ENCODE measurements at regions not wholly inside any gene's neighbourhood (a gene's known extent, or its start where the extent isn't known, plus 50 kb on each side); places are given as distances from the start of the nearest gene placed in this dataset.

- DNase-seq: no peak
Measured at GRCh38 chr1:43065191-43065590, 106.5 kb upstream of the SLC2A1 start.

GRCh38 chr1:43063394-43064219, 104.9 kb upstream of the SLC2A1 start:
- DNase-seq: no peak

GRCh38 chr1:43062527-43063095, 103.9 kb upstream of the SLC2A1 start:
- no peak for DNase-seq

DNA sequence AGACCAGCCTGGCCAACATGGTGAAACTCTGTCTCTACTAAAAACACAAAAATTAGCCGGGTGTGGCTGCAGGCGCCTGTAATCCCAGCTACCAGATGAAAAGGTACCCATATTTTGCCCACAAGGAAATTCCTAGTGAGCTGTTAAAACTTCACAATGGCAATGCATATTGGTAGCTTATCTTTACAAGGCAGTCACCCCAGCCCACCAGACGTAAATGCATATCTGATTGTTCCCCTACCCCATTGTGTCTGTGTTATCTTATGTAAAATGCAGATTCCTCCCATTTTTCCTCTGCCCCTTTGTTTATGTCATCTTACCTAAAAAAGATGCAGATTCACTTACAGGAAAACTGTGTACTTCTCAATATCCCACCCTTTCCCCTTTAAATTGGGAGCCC, 103.1 kb upstream of the SLC2A1 start:
- DNase-seq: no peak

- DNase-seq: no peak
Measured at GRCh38 chr1:43059640-43060574, 101.2 kb upstream of the SLC2A1 start.

DNA sequence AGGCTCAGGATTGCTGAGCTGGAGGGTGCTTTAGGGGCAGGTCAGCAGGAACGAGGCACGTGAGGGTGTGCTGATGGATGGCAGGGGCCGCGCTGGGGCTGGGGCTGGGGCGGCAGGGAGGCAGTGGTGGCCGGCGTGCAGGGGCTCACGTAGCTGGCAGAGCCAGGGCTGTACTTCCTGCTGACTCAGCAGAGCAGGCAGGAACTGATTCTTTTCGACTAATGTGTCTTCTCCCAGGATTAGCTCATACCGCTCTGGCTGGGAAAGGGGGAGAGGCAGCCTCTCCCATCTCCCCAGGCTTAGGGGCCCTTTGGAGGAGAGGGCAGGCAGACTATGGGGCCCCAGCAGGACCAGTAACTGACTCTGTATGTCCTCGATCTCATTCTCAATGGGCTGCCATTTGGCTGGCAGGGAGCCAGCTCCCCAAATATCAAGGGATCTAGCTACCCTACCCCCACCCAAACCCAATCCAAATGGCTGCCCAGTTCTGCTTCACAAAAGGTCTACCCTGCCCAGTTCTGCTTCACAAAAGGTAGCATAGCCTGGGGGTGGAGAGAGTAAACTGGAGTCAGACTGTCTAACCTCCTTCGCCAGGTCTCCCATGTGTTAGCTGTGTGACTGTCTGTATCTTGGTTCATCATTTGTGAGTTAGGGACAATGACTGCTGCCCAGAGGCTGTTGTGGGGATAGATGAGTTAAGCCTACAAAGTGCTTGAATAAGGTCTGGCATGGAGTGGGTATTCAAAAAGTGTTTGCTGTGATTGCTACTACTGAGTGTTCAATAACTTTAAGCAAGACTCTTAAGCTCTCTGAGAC, 100.1 kb upstream of the SLC2A1 start:
- no peak for DNase-seq

GRCh38 chr1:43058056-43058455, 99.4 kb upstream of the SLC2A1 start:
- DNase-seq: no peak

DNA sequence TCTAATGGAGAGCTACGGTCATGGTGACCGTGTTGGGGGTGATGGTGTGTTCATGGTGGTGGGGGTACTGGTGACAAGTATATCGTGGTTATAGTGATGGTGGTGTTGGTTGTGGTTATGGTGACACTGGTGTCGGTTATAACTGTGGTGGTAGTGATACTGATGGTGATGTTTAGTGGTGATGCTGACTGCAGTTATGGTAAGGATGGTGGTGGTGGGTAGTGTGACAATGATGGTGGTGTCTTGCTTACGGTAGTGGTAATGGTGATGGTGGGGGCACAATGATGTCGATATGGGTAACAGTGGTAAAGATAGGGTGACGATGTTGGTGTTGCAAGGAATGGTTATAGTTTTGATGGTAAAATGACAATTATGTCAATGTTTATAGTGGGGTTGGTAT, 98.9 kb upstream of the SLC2A1 start:
- DNase-seq: no peak

DNA sequence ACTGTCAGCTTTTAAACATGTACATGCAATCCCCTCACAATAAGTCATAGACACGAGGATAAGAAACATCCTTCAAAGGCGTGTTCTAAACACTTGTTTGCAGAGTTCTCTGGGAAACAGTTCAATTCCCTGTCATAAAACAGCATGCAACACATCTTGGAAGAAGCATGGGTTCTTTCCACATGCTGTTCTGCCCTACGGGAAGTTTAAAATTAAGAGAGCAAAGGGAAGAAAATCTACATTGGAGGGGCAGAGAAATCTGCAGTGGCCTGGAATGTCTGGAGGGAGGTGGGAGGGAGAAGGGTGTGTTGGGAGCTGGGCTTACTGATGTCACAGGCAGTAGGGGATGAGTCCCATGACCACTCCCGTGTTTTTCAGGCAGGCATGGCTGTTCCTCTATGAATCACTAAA, 98.3 kb upstream of the SLC2A1 start:
- DNase-seq: no peak

- DNase-seq: no peak
Measured at GRCh38 chr1:43056460-43056859, 97.8 kb upstream of the SLC2A1 start.

GRCh38 chr1:43054961-43055360, 96.3 kb upstream of the SLC2A1 start:
- DNase-seq: no peak

GRCh38 chr1:43052786-43053439, 94.2 kb upstream of the SLC2A1 start:
- DNase-seq: no peak

DNA sequence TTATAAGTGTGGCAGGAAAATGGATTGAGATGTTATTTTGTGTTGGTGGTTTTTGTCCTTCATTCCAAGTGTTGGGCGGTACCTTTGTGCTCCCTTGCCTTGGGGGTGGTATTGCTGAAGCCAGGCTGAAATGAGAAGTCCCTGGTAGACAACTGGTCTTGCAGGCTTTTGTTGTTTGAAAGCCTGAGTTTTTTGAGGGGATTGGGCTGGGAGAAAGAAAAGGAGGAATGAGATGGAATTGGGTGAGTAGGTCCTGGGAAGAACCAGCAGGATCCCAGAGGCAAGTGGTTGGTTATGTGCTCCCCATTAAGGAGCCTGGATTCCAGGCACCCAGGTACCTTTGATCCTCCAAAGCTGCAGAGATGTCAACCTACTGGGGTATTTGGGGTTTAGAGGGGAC, 93.7 kb upstream of the SLC2A1 start:
- no peak for DNase-seq

DNA sequence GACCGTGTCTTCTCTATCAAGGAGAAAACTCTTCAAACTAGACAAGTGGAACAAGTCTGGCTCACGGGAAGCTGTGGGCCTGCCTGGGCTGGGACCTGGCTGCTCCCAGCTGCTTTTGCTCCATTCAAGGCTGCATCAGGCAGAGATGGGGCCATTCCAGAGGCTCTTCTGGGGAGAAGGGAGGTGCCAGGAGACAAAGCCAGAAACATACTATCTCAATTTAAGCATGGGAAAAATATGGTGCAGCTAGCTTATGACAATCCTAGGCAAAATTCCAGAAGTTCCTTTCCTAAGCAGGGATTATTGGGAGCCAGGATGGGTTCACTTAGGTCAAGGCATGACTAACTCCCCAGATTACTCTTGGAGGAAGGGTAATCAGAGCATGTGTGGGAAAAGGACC, 90.8 kb upstream of the SLC2A1 start:
- no peak for DNase-seq

GRCh38 chr1:43048601-43049011, 89.9 kb upstream of the SLC2A1 start:
- DNase-seq: no peak

GRCh38 chr1:43047135-43047534, 88.5 kb upstream of the SLC2A1 start:
- no peak for DNase-seq

GRCh38 chr1:43044572-43045361, 86.1 kb upstream of the SLC2A1 start:
- DNase-seq: no peak

DNA sequence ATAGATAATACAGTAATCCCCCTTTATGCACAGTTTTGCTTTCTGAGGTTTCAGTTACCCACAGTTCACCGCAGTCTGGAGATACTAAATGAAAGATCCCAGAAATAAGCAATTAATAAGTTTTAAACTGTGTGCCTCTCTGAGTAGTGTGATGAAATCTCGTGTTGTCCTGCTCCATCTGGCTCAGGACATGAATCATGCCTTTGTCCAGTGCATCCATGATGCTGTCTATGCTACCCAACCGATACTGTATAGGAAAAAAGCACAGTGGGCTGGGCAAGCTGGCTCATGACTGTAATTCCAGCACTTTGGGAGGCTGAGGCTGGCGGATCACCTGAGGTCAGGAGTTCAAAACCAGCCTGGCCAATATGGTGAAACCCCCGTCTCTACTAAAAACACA, 85.0 kb upstream of the SLC2A1 start:
- no peak for DNase-seq

DNA sequence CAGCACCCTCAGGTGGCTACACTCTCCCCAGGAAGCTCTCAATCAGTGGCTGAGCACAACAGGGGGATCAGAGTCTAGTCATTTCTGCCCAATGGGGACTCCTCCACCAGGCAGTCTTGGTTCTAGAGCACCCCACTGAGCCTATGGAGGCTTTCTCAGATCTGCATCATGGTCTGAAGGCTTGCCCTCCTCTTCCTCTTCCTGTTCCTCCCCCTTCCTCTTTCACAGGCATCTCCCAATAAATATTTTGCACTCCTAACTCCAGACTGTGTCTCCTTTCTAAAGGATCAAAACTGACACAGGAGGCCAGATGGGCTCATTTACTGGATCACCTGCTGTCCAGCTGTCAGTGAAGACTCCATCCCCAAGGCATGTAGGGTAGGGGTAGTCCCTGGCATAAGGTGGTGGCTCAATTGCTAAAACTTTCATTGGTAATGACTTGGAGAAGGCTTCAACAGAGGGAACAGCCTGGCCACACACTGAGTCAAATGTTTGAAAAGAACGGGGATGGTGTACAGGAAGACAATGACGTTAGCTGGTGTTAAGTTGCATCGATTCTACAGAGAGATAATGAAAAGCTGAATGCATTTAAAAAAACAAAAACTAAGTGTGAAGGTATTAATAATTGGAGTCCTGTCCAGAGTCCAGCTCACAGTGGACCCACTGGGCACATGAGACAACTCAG, 84.2 kb upstream of the SLC2A1 start:
- DNase-seq: no peak

- DNase-seq: no peak
Measured at GRCh38 chr1:43042127-43042526, 83.5 kb upstream of the SLC2A1 start.

GRCh38 chr1:43041591-43041990, 82.9 kb upstream of the SLC2A1 start:
- DNase-seq: no peak

Measured in activated CD4-positive, alpha-beta T cell treated with anti-CD3 and anti-CD28 coated beads for 1 hour (primary cell).